ENCODE measurements at regions not wholly inside any gene's neighbourhood (a gene's known extent, or its start where the extent isn't known, plus 50 kb on each side); places are given as distances from the start of the nearest gene placed in this dataset.
"Not testable (repeated sequence)": the region's sequence is repeated elsewhere in the genome, so short reads cannot be mapped to it uniquely, and the experiment has no call there.

DNA sequence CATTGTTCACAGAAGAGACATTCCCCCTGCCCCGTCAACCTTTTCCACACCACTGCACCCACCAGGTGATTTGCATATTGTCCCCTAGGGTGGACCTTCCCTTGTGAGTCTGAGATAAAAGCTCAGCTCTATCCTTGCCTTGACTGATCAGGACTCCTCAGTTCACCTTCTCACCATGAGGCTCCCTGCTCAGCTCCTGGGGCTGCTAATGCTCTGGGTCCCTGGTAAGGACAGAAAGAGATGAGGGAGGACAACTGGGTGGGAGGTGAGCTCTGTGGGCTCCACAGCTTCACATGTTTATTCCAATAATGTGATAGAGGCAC is 1160.1 kb downstream of the RPIA start:
- ChIA-PET POLR2A (ENCODE audit: unreplicated experiment) (no interaction called here), CTCF (no interaction called here)
- H2AFZ ChIP-seq (ENCODE audit: low read length) = no peak overlapping the region
- H3K36me3 ChIP-seq (ENCODE audit: low read depth, low read length) = no peaks in the 10 kb centered on the region
- H3K4me2 ChIP-seq (ENCODE audit: low read length) = no peak overlapping the region
- DNase-seq (no peak), ATAC-seq (no peak)
- no peak overlapping the region for H3K4me3 ChIP-seq (ENCODE audit: low read length)
- H3K9ac ChIP-seq (ENCODE audit: low read length) = no peak overlapping the region
- H4K20me1 ChIP-seq (ENCODE audit: low read length) = no peaks in the 10 kb centered on the region
- no peaks in the 10 kb centered on the region for H3K4me1 ChIP-seq (ENCODE audit: insufficient read depth, low read length)
- H3F3A ChIP-seq (ENCODE audit: low read length, unreplicated experiment) = no peaks in the 10 kb centered on the region
- no peak overlapping the region for H3K27ac ChIP-seq (ENCODE audit: low read length)
- intact Hi-C loops (cut with micrococcal nuclease) = no loop called here
- H3K79me2 ChIP-seq (ENCODE audit: low read length) = no peaks in the 10 kb centered on the region
- peaks cover 40% of the 10 kb centered on the region for H3K27me3 ChIP-seq (ENCODE audit: low read length)
- H3K9me3 ChIP-seq (ENCODE audit: low read length) = no peaks in the 10 kb centered on the region
- no TSS peak for BruUV-seq (replicated peaks)
- TF ChIP-seq EZH2 (IDR thresholded peaks at IDR 0.05; ENCODE audit: low read length, unreplicated experiment) (no peak), EZH2phosphoT487 (IDR thresholded peaks at IDR 0.05; ENCODE audit: borderline replicate concordance, low read length) (no peak)
- TF ChIP-seq, protein P1, sequence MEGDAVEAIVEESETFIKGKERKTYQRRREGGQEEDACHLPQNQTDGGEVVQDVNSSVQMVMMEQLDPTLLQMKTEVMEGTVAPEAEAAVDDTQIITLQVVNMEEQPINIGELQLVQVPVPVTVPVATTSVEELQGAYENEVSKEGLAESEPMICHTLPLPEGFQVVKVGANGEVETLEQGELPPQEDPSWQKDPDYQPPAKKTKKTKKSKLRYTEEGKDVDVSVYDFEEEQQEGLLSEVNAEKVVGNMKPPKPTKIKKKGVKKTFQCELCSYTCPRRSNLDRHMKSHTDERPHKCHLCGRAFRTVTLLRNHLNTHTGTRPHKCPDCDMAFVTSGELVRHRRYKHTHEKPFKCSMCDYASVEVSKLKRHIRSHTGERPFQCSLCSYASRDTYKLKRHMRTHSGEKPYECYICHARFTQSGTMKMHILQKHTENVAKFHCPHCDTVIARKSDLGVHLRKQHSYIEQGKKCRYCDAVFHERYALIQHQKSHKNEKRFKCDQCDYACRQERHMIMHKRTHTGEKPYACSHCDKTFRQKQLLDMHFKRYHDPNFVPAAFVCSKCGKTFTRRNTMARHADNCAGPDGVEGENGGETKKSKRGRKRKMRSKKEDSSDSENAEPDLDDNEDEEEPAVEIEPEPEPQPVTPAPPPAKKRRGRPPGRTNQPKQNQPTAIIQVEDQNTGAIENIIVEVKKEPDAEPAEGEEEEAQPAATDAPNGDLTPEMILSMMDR (conservative IDR thresholded peaks at IDR 0.05; ENCODE audit: low read depth, low read length) = no peak
- no peaks in the 10 kb centered on the region for H3K9me2 ChIP-seq (replicated peaks; ENCODE audit: low read length)

DNA sequence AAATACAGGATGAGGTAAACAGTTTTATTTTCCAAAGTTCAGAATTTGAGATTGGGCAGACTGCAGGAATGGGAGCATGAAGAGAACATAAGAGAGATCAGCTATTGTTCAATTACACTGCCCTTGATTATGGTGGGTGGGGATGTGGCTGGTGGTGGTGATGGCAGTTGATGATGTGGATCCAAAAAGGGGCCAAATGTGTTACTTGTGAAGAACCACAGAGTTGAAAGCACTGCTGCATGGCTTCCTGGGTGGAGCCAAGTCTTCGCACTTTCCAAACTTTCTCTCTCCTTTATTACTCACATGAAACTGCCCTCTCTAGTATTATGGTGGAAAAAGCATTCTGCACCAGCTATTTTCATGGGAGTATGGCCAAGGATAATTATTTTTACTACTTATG is 1162.0 kb downstream of the RPIA start:
- H3K9me2 ChIP-seq (replicated peaks; ENCODE audit: low read length); H3K4me3 ChIP-seq (ENCODE audit: low read length); intact Hi-C loops (cut with micrococcal nuclease); POLR2A ChIA-PET (ENCODE audit: unreplicated experiment); H3K27ac ChIP-seq (ENCODE audit: low read length); H3F3A ChIP-seq (ENCODE audit: low read length, unreplicated experiment); H3K9me3 ChIP-seq (ENCODE audit: low read length); H2AFZ ChIP-seq (ENCODE audit: low read length); BruUV-seq (replicated peaks); ATAC-seq; H3K4me2 ChIP-seq (ENCODE audit: low read length); H4K20me1 ChIP-seq (ENCODE audit: low read length); H3K4me1 ChIP-seq (ENCODE audit: insufficient read depth, low read length); H3K79me2 ChIP-seq (ENCODE audit: low read length); DNase-seq; H3K36me3 ChIP-seq (ENCODE audit: low read depth, low read length); H3K9ac ChIP-seq (ENCODE audit: low read length); CTCF ChIA-PET: not testable (repeated sequence)
- H3K27me3 ChIP-seq (ENCODE audit: low read length) = peaks cover 33% of the 10 kb centered on the region

DNA sequence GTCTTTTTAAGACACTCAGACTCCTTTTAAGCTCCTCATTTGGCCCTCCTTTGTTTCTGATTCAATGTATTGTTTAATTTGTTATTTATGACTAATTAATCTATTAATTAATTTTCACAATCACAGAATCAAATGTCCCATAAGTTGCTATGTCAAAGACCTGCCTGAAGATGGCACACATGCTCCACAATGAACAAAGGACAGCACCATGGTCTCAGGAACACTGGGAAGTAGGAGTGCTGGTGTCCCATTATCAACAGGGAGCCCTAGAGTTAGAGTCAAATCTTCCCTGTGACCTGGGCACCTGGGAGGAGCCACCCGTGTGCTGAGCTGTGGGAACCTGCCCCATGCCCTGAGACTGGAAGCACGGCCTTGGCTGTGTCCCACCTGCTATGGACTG is 1164.3 kb downstream of the RPIA start:
- H2AFZ ChIP-seq (ENCODE audit: low read length); ATAC-seq; H3K9me3 ChIP-seq (ENCODE audit: low read length); intact Hi-C loops (cut with micrococcal nuclease); POLR2A ChIA-PET (ENCODE audit: unreplicated experiment); DNase-seq; H3K9me2 ChIP-seq (replicated peaks; ENCODE audit: low read length); H3K27ac ChIP-seq (ENCODE audit: low read length); H3K36me3 ChIP-seq (ENCODE audit: low read depth, low read length); H4K20me1 ChIP-seq (ENCODE audit: low read length); H3K79me2 ChIP-seq (ENCODE audit: low read length); BruUV-seq (replicated peaks); H3K9ac ChIP-seq (ENCODE audit: low read length); H3F3A ChIP-seq (ENCODE audit: low read length, unreplicated experiment); H3K4me2 ChIP-seq (ENCODE audit: low read length); H3K4me3 ChIP-seq (ENCODE audit: low read length); CTCF ChIA-PET; H3K4me1 ChIP-seq (ENCODE audit: insufficient read depth, low read length): not testable (repeated sequence)
- peaks cover 10% of the 10 kb centered on the region for H3K27me3 ChIP-seq (ENCODE audit: low read length)

DNA sequence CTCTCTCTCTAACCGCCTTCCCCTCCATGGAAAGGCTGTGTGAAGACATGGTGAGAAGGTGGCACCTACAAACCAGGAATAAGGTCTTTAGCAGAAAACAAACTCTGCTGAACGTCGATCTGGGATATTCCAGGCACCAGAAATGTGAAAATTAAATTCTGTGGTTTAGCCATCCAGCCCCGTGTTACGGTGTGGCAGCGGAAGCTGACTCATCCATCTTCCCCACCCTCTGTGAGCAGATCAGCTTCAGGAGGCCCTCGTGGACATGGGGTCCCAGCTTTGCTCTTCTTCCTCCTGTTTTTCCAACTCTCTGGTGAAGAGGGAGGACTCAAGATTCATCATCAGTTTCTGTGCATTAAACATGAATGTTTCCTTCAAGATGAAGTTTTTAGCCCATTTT is 1164.8 kb downstream of the RPIA start:
- ATAC-seq; H3K36me3 ChIP-seq (ENCODE audit: low read depth, low read length); H2AFZ ChIP-seq (ENCODE audit: low read length); H3K4me1 ChIP-seq (ENCODE audit: insufficient read depth, low read length); DNase-seq; H3K9me2 ChIP-seq (replicated peaks; ENCODE audit: low read length); BruUV-seq (replicated peaks); H3K27ac ChIP-seq (ENCODE audit: low read length); H3K9ac ChIP-seq (ENCODE audit: low read length); H3K27me3 ChIP-seq (ENCODE audit: low read length); H3F3A ChIP-seq (ENCODE audit: low read length, unreplicated experiment); CTCF ChIA-PET; H3K9me3 ChIP-seq (ENCODE audit: low read length); H4K20me1 ChIP-seq (ENCODE audit: low read length); H3K4me2 ChIP-seq (ENCODE audit: low read length); H3K79me2 ChIP-seq (ENCODE audit: low read length); intact Hi-C loops (cut with micrococcal nuclease); POLR2A ChIA-PET (ENCODE audit: unreplicated experiment); H3K4me3 ChIP-seq (ENCODE audit: low read length): not testable (repeated sequence)

DNA sequence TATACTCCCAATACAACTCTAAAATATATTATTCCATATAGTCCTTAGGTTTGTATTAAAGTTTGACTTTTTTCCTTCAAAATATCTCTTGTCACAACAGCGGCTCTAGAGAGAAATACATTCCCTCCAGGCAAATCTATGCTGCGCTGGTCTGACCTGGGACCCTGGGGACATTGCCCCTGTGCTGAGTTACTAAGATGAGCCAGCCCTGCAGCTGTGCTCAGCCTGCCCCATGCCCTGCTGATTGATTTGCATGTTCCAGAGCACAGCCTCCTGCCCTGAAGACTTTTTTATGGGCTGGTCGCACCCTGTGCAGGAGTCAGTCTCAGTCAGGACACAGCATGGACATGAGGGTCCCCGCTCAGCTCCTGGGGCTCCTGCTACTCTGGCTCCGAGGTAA is 1170.7 kb downstream of the RPIA start:
- intact Hi-C loops (cut with micrococcal nuclease); H3K9ac ChIP-seq (ENCODE audit: low read length); H3K4me1 ChIP-seq (ENCODE audit: insufficient read depth, low read length); H2AFZ ChIP-seq (ENCODE audit: low read length); H3K79me2 ChIP-seq (ENCODE audit: low read length); H4K20me1 ChIP-seq (ENCODE audit: low read length); H3F3A ChIP-seq (ENCODE audit: low read length, unreplicated experiment); DNase-seq; ATAC-seq; H3K9me3 ChIP-seq (ENCODE audit: low read length); BruUV-seq (replicated peaks); H3K4me2 ChIP-seq (ENCODE audit: low read length); POLR2A ChIA-PET (ENCODE audit: unreplicated experiment); H3K27me3 ChIP-seq (ENCODE audit: low read length); H3K4me3 ChIP-seq (ENCODE audit: low read length); CTCF ChIA-PET; H3K9me2 ChIP-seq (replicated peaks; ENCODE audit: low read length); H3K36me3 ChIP-seq (ENCODE audit: low read depth, low read length); H3K27ac ChIP-seq (ENCODE audit: low read length): not testable (repeated sequence)

DNA sequence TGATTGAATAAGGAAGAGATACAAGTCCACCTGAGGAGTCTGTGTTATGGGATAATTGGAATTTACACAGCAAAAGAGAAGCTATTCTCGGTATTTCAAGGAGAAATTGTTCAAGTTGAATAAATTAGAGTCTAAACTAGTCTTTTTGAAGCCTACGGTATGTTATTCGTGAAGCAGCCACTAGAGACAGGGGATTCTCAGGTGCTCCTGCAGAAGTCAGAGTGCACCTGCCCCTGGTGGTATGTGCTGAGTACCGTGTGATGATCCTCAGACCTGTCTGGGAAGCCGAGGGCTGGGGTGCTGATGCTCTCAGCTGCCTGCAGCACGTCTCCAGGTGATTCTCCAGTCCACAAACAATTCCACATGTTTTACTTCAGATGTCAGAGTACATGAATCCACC is 1171.7 kb downstream of the RPIA start:
- H3K79me2 ChIP-seq (ENCODE audit: low read length); intact Hi-C loops (cut with micrococcal nuclease); CTCF ChIA-PET; H4K20me1 ChIP-seq (ENCODE audit: low read length); ATAC-seq; POLR2A ChIA-PET (ENCODE audit: unreplicated experiment); H3K27me3 ChIP-seq (ENCODE audit: low read length); H3K36me3 ChIP-seq (ENCODE audit: low read depth, low read length); H3K9ac ChIP-seq (ENCODE audit: low read length); H3K4me1 ChIP-seq (ENCODE audit: insufficient read depth, low read length); H3K9me3 ChIP-seq (ENCODE audit: low read length); H3K9me2 ChIP-seq (replicated peaks; ENCODE audit: low read length); H3K4me3 ChIP-seq (ENCODE audit: low read length); H2AFZ ChIP-seq (ENCODE audit: low read length); DNase-seq; BruUV-seq (replicated peaks); H3K4me2 ChIP-seq (ENCODE audit: low read length); H3F3A ChIP-seq (ENCODE audit: low read length, unreplicated experiment); H3K27ac ChIP-seq (ENCODE audit: low read length): not testable (repeated sequence)

All from PC-3 (cell line).